ENCODE measurements at regions not wholly inside any gene's neighbourhood (a gene's known extent, or its start where the extent isn't known, plus 50 kb on each side); places are given as distances from the start of the nearest gene placed in this dataset.

DNA sequence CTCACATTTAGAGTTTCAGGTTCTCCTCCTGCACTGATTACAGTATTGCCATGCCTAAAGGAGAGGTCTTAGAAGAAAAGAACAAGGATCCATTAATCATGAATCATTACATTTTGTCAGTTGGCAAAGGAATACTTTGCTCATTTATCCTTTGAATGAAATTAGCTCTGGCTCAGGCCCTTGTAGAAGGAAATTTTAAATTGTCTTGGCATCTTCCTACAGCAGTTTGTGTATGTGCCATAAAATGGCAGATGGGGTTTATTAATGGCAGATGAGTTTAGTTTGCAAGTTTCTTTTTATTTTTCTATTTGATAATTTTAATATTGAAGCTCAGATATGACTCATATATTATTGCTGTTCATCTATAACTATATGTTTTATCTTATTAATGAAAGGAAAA, 181.2 kb upstream of the EPHA3 start:
- ChIA-PET POLR2A (ENCODE audit: unreplicated experiment) (no interaction called here), CTCF (no interaction called here)
- DNase-seq (no peak), ATAC-seq (no peak)
- TF ChIP-seq EZH2phosphoT487 (IDR thresholded peaks at IDR 0.05; ENCODE audit: borderline replicate concordance, low read length) = no peak
- TF ChIP-seq, protein P1, sequence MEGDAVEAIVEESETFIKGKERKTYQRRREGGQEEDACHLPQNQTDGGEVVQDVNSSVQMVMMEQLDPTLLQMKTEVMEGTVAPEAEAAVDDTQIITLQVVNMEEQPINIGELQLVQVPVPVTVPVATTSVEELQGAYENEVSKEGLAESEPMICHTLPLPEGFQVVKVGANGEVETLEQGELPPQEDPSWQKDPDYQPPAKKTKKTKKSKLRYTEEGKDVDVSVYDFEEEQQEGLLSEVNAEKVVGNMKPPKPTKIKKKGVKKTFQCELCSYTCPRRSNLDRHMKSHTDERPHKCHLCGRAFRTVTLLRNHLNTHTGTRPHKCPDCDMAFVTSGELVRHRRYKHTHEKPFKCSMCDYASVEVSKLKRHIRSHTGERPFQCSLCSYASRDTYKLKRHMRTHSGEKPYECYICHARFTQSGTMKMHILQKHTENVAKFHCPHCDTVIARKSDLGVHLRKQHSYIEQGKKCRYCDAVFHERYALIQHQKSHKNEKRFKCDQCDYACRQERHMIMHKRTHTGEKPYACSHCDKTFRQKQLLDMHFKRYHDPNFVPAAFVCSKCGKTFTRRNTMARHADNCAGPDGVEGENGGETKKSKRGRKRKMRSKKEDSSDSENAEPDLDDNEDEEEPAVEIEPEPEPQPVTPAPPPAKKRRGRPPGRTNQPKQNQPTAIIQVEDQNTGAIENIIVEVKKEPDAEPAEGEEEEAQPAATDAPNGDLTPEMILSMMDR (conservative IDR thresholded peaks at IDR 0.05; ENCODE audit: low read depth, low read length) = no peak
- no peak for TF ChIP-seq EZH2 (IDR thresholded peaks at IDR 0.05; ENCODE audit: low read length, unreplicated experiment)
- Histone ChIP-seq H3K9ac (ENCODE audit: low read length) (no peak overlapping the region), H3K27ac (ENCODE audit: low read length) (no peak overlapping the region), H3K4me3 (ENCODE audit: low read length) (no peak overlapping the region), H3K36me3 (ENCODE audit: low read depth, low read length) (no peaks in the 10 kb centered on the region), H4K20me1 (ENCODE audit: low read length) (no peaks in the 10 kb centered on the region), H3K4me2 (ENCODE audit: low read length) (no peak overlapping the region), H3K27me3 (ENCODE audit: low read length) (peaks cover 50% of the 10 kb centered on the region), H3K9me3 (ENCODE audit: low read length) (no peaks in the 10 kb centered on the region), H3F3A (ENCODE audit: low read length, unreplicated experiment) (no peaks in the 10 kb centered on the region), H3K9me2 (replicated peaks; ENCODE audit: low read length) (no peaks in the 10 kb centered on the region), H3K4me1 (ENCODE audit: insufficient read depth, low read length) (no peaks in the 10 kb centered on the region), H2AFZ (ENCODE audit: low read length) (no peak overlapping the region), H3K79me2 (ENCODE audit: low read length) (no peaks in the 10 kb centered on the region)
- intact Hi-C loops (cut with micrococcal nuclease) = no loop called here
- BruUV-seq (replicated peaks) = no TSS peak

DNA sequence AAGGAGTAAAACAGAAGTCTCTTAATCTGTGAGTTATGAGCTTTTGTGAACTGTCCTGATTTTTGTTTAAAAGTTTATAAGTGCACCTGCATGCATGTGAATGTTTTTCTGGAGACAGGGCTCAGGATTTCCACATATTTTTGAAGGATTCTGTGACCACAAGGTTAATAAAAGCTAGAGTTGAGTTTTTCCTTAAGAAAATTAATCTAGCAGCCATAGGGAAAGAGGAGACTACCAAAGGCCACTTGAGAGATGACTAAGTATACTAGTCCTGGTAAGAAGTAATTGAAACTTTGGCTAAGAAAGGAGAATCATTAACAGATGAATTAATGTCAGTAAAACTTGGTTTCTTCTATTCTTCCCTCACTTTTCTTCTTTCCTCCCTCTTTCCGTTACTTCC, 176.8 kb upstream of the EPHA3 start:
- TF ChIP-seq, protein P1 (conservative IDR thresholded peaks at IDR 0.05; ENCODE audit: low read depth, low read length) = no peak
- TF ChIP-seq EZH2phosphoT487 (IDR thresholded peaks at IDR 0.05; ENCODE audit: borderline replicate concordance, low read length) = no peak
- no peak overlapping the region for H3K9ac ChIP-seq (ENCODE audit: low read length)
- H3K79me2 ChIP-seq (ENCODE audit: low read length) = no peaks in the 10 kb centered on the region
- H3K36me3 ChIP-seq (ENCODE audit: low read depth, low read length) = no peaks in the 10 kb centered on the region
- ATAC-seq (no peak), DNase-seq (no peak)
- ChIA-PET POLR2A (ENCODE audit: unreplicated experiment) (interaction anchor here (0.7 kb wide), 1 partner anchor 1257 kb away, joined by 3 read pairs; no protein-coding TSS in a partner anchor), CTCF (no interaction called here)
- H3K9me2 ChIP-seq (replicated peaks; ENCODE audit: low read length) = no peaks in the 10 kb centered on the region
- intact Hi-C loops (cut with micrococcal nuclease) = no loop called here
- H3K4me1 ChIP-seq (ENCODE audit: insufficient read depth, low read length) = no peaks in the 10 kb centered on the region
- H2AFZ ChIP-seq (ENCODE audit: low read length) = no peak overlapping the region
- H4K20me1 ChIP-seq (ENCODE audit: low read length) = no peaks in the 10 kb centered on the region
- H3K9me3 ChIP-seq (ENCODE audit: low read length) = no peaks in the 10 kb centered on the region
- no peak overlapping the region for H3K4me3 ChIP-seq (ENCODE audit: low read length)
- H3K27me3 ChIP-seq (ENCODE audit: low read length) = peaks cover 49% of the 10 kb centered on the region
- no peak overlapping the region for H3K4me2 ChIP-seq (ENCODE audit: low read length)
- BruUV-seq (replicated peaks) = no TSS peak
- no peaks in the 10 kb centered on the region for H3F3A ChIP-seq (ENCODE audit: low read length, unreplicated experiment)
- no peak overlapping the region for H3K27ac ChIP-seq (ENCODE audit: low read length)

DNA sequence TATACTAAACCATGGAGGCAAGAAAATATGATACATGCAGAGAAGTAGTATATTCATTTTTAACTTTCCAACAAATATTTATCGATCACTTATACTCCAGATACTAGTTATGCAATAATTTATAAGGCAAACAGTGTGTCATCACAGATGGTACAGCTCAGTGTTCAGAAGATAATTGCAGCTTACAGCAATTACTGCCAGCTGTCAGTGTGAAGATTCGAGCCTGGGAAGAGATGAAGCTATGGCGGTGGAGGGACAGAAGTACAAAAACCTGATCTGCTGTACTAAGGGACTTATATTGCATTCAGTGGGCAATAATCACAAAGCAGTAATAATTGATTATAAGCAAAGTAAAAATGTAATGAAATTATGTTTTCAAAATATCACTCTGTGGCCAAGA, 170.6 kb upstream of the EPHA3 start:
- Histone ChIP-seq H3K4me1 (ENCODE audit: insufficient read depth, low read length) (no peaks in the 10 kb centered on the region), H3K4me2 (ENCODE audit: low read length) (no peak overlapping the region), H4K20me1 (ENCODE audit: low read length) (no peaks in the 10 kb centered on the region), H3F3A (ENCODE audit: low read length, unreplicated experiment) (no peaks in the 10 kb centered on the region), H3K27me3 (ENCODE audit: low read length) (peaks cover 21% of the 10 kb centered on the region), H3K79me2 (ENCODE audit: low read length) (no peaks in the 10 kb centered on the region), H2AFZ (ENCODE audit: low read length) (no peak overlapping the region), H3K36me3 (ENCODE audit: low read depth, low read length) (no peaks in the 10 kb centered on the region), H3K4me3 (ENCODE audit: low read length) (no peak overlapping the region), H3K27ac (ENCODE audit: low read length) (no peak overlapping the region), H3K9ac (ENCODE audit: low read length) (no peak overlapping the region), H3K9me2 (replicated peaks; ENCODE audit: low read length) (no peaks in the 10 kb centered on the region), H3K9me3 (ENCODE audit: low read length) (no peaks in the 10 kb centered on the region)
- ChIA-PET POLR2A (ENCODE audit: unreplicated experiment) (no interaction called here), CTCF (no interaction called here)
- no peak for ATAC-seq
- TF ChIP-seq, protein P1 (conservative IDR thresholded peaks at IDR 0.05; ENCODE audit: low read depth, low read length) = no peak
- TF ChIP-seq EZH2 (IDR thresholded peaks at IDR 0.05; ENCODE audit: low read length, unreplicated experiment) = no peak
- no peak for TF ChIP-seq EZH2phosphoT487 (IDR thresholded peaks at IDR 0.05; ENCODE audit: borderline replicate concordance, low read length)
- no TSS peak for BruUV-seq (replicated peaks)
- intact Hi-C loops (cut with micrococcal nuclease) = no loop called here
- no peak for DNase-seq

Measured in PC-3 (cell line).